ENCODE measurements at regions not wholly inside any gene's neighbourhood (a gene's known extent, or its start where the extent isn't known, plus 50 kb on each side); places are given as distances from the start of the nearest gene placed in this dataset.

DNA sequence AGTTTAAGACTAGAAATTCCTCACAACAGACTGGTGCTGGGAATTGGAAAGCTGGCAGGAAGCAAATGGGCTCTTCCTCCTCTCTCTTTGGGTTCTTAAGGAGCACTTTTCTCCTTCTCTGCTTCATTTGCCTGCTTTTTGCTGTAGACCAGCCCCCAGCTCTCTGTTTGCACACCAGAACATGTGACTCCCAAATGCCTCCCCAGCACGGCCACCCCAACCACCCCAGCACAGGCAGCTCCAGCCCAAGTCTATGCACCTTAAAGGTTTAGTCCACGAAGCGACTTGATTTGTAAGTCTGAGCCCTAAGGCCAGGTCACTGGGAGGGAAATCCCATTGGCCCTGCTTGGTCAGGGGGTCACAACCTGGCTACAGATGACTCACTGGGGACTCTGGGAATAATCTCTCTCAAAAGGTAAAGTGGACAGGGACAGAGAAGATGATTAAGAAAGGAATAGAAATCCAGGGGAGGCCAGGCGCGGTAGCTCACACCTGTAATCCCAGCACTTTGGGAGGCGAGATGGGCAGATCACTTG, 377.8 kb upstream of the PROK2 start:
- TF ChIP-seq POLR2A (IDR thresholded peaks at IDR 0.05): no peak
- TF ChIP-seq, protein P1, sequence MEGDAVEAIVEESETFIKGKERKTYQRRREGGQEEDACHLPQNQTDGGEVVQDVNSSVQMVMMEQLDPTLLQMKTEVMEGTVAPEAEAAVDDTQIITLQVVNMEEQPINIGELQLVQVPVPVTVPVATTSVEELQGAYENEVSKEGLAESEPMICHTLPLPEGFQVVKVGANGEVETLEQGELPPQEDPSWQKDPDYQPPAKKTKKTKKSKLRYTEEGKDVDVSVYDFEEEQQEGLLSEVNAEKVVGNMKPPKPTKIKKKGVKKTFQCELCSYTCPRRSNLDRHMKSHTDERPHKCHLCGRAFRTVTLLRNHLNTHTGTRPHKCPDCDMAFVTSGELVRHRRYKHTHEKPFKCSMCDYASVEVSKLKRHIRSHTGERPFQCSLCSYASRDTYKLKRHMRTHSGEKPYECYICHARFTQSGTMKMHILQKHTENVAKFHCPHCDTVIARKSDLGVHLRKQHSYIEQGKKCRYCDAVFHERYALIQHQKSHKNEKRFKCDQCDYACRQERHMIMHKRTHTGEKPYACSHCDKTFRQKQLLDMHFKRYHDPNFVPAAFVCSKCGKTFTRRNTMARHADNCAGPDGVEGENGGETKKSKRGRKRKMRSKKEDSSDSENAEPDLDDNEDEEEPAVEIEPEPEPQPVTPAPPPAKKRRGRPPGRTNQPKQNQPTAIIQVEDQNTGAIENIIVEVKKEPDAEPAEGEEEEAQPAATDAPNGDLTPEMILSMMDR (IDR thresholded peaks at IDR 0.05): no peak
